Suprapubic skin (tissue), 4 donors: ENCODE measurements at regions not wholly inside any gene's neighbourhood (a gene's known extent, or its start where the extent isn't known, plus 50 kb on each side); places are given as distances from the start of the nearest gene placed in this dataset.

Experiments
- DNase-seq, 2 donors: peaks; one replicate each; pipeline ENCODE4 v3.0.0-alpha.2; 2019; ENCODE audit warnings: low spot score in 2 of 2
- H3K27ac ChIP-seq: fragments of 200-600 bp; sonication (generic); one replicate; pipeline ENCODE4 v1.5.1; 2019
- H3K27me3 ChIP-seq: fragments of 200-600 bp; sonication (generic); one replicate; pipeline ENCODE4 v1.5.1; 2019
- H3K36me3 ChIP-seq: fragments of 200-600 bp; sonication (generic); one replicate; pipeline ENCODE4 v1.5.1; 2019
- H3K4me1 ChIP-seq: fragments of 200-600 bp; sonication (generic); one replicate; pipeline ENCODE4 v1.5.1; 2019
- H3K4me3 ChIP-seq: fragments of 200-600 bp; sonication (generic); one replicate; pipeline ENCODE4 v1.5.1; 2019; ENCODE audit warnings: mild to moderate bottlenecking
- H3K9me3 ChIP-seq: fragments of 200-600 bp; sonication (generic); one replicate; pipeline ENCODE4 v1.5.1; 2019
- EP300 ChIP-seq: sonication (generic); formaldehyde crosslinking; IDR thresholded peaks from one replicate; pipeline ENCODE4 v1.6.1; 2017; ENCODE audit warnings: antibody characterized with exemption
- POLR2A ChIP-seq, 2 donors: fragments of 450-650 bp; IDR thresholded peaks; one replicate each; pipeline ENCODE4 v1.6.1; 2017; ENCODE audit warnings: antibody characterized with exemption in 2 of 2, mild to moderate bottlenecking in 2 of 2, moderate library complexity in 2 of 2
- POLR2AphosphoS5 ChIP-seq, 3 donors: sonication (generic); formaldehyde crosslinking; IDR thresholded peaks; one replicate each; pipeline ENCODE4 v1.6.1; 2017; ENCODE audit warnings: antibody characterized with exemption in 3 of 3
- WGBS: methylation state at CpG from one replicate; pipeline ENCODE4 v1.1.5; 2018; 5-methylcytosine and 5-hydroxymethylcytosine counted together
- TF ChIP-seq, protein P1 (sequence below), 2 donors: fragments of 200-600 bp in 1 of 2; fragments of 450-650 bp in 1 of 2; sonication (generic) in 1 of 2; IDR thresholded peaks; one replicate each; pipeline ENCODE4 v1.5.1; 2016 to 2019; ENCODE audit warnings: antibody characterized with exemption in 2 of 2, mild to moderate bottlenecking in 1 of 2, moderate library complexity in 1 of 2

GRCh38 chr5:143480001-143480400 is 76.5 kb upstream of the NR3C1 start:
- TF ChIP-seq POLR2A (IDR thresholded peaks at IDR 0.05) (no peak), EP300 (no peak), POLR2AphosphoS5 (IDR thresholded peaks at IDR 0.05) (no peak)
- TF ChIP-seq, protein P1, sequence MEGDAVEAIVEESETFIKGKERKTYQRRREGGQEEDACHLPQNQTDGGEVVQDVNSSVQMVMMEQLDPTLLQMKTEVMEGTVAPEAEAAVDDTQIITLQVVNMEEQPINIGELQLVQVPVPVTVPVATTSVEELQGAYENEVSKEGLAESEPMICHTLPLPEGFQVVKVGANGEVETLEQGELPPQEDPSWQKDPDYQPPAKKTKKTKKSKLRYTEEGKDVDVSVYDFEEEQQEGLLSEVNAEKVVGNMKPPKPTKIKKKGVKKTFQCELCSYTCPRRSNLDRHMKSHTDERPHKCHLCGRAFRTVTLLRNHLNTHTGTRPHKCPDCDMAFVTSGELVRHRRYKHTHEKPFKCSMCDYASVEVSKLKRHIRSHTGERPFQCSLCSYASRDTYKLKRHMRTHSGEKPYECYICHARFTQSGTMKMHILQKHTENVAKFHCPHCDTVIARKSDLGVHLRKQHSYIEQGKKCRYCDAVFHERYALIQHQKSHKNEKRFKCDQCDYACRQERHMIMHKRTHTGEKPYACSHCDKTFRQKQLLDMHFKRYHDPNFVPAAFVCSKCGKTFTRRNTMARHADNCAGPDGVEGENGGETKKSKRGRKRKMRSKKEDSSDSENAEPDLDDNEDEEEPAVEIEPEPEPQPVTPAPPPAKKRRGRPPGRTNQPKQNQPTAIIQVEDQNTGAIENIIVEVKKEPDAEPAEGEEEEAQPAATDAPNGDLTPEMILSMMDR (IDR thresholded peaks at IDR 0.05) = no peak
- Histone ChIP-seq H3K27ac (no peak overlapping the region), H3K4me3 (no peak overlapping the region), H3K4me1 (no peaks in the 10 kb centered on the region), H3K36me3 (no peaks in the 10 kb centered on the region), H3K27me3 (no peaks in the 10 kb centered on the region), H3K9me3 (no peaks in the 10 kb centered on the region)
- WGBS = 93% methylated on average over 3 of the region's 3 CpGs
- no peak for DNase-seq

- Histone ChIP-seq H3K27me3 (no peaks in the 10 kb centered on the region), H3K4me1 (no peaks in the 10 kb centered on the region), H3K9me3 (no peaks in the 10 kb centered on the region), H3K4me3 (no peak overlapping the region), H3K36me3 (no peaks in the 10 kb centered on the region), H3K27ac (no peak overlapping the region)
- DNase-seq = no peak
- WGBS = 98% methylated on average over 1 of the region's 1 CpG
- TF ChIP-seq POLR2AphosphoS5 (IDR thresholded peaks at IDR 0.05) (no peak), POLR2A (IDR thresholded peaks at IDR 0.05) (no peak), EP300 (no peak)
- TF ChIP-seq, protein P1 (IDR thresholded peaks at IDR 0.05) = no peak
Measured at GRCh38 chr5:143479394-143479793, 75.9 kb upstream of the NR3C1 start.

GRCh38 chr5:143476601-143477211 is 73.2 kb upstream of the NR3C1 start:
- no peaks in the 10 kb centered on the region for H3K4me1 ChIP-seq
- no peaks in the 10 kb centered on the region for H3K36me3 ChIP-seq
- DNase-seq = no peak
- no peaks in the 10 kb centered on the region for H3K9me3 ChIP-seq
- TF ChIP-seq POLR2AphosphoS5 (IDR thresholded peaks at IDR 0.05) (no peak), POLR2A (IDR thresholded peaks at IDR 0.05) (no peak), EP300 (no peak)
- TF ChIP-seq, protein P1 (IDR thresholded peaks at IDR 0.05) = no peak
- H3K27me3 ChIP-seq = no peaks in the 10 kb centered on the region
- no peak overlapping the region for H3K27ac ChIP-seq
- 93% methylated on average over 1 of the region's 1 CpG for WGBS
- H3K4me3 ChIP-seq = no peak overlapping the region

DNA sequence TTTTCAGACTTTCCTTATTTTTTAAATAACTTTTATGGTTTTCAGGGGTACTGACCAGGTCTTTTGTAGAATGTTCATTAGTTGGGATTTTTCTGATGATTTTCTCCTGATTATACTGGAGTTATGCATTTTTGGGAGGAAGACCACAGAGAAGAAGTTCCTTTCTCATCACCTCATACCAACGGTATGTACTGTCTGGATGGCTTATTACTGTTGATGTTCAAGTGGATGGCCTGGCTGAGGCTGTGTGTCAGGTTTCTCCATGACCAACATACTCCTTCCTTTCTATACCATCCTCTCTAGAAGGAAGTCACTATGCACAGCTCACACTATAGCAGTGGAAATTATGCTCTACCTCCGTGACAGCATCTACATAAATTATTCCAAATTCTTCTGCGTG is 71.1 kb upstream of the NR3C1 start:
- no peaks in the 10 kb centered on the region for H3K4me1 ChIP-seq
- DNase-seq = no peak
- no peaks in the 10 kb centered on the region for H3K36me3 ChIP-seq
- 62% methylated on average over 3 of the region's 3 CpGs for WGBS
- TF ChIP-seq POLR2AphosphoS5 (IDR thresholded peaks at IDR 0.05) = no peak
- no peak for TF ChIP-seq POLR2A (IDR thresholded peaks at IDR 0.05)
- TF ChIP-seq EP300 = no peak
- no peaks in the 10 kb centered on the region for H3K27me3 ChIP-seq
- H3K9me3 ChIP-seq = no peaks in the 10 kb centered on the region
- no peak overlapping the region for H3K4me3 ChIP-seq
- no peak overlapping the region for H3K27ac ChIP-seq

GRCh38 chr5:143473481-143473880 is 70.0 kb upstream of the NR3C1 start:
- no peaks in the 10 kb centered on the region for H3K4me1 ChIP-seq
- TF ChIP-seq POLR2AphosphoS5 (IDR thresholded peaks at IDR 0.05) = no peak
- TF ChIP-seq, protein P1 (IDR thresholded peaks at IDR 0.05) = no peak
- TF ChIP-seq EP300 = no peak
- no peak for TF ChIP-seq POLR2A (IDR thresholded peaks at IDR 0.05)
- H3K27me3 ChIP-seq = no peaks in the 10 kb centered on the region
- no peak for DNase-seq
- no peak overlapping the region for H3K4me3 ChIP-seq
- no peaks in the 10 kb centered on the region for H3K36me3 ChIP-seq
- H3K27ac ChIP-seq = no peak overlapping the region
- no peaks in the 10 kb centered on the region for H3K9me3 ChIP-seq
- WGBS = 75% methylated on average over 5 of the region's 5 CpGs

DNA sequence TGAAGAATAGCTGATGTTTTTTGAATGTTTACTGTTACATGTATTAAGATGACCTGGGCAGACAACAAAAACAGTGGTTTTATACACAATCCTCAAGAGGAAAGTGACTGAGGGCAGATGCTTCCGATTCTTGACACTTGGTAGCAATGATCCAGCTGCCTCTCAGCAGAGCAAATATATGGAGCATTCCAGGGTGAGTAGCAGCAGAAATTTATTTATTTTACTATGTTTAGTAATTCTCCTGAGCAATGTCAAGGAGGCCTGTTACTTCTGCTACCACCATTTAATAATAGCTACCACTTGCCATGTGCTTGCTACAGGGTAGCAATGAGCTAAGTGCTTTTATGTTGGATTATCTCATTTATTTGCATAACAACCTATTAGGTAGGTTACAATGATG is 69.1 kb upstream of the NR3C1 start:
- no peaks in the 10 kb centered on the region for H3K4me1 ChIP-seq
- TF ChIP-seq POLR2AphosphoS5 (IDR thresholded peaks at IDR 0.05) (no peak), POLR2A (IDR thresholded peaks at IDR 0.05) (no peak), EP300 (no peak)
- TF ChIP-seq, protein P1 (IDR thresholded peaks at IDR 0.05) = no peak
- H3K9me3 ChIP-seq = no peaks in the 10 kb centered on the region
- no peak overlapping the region for H3K4me3 ChIP-seq
- H3K27ac ChIP-seq = no peak overlapping the region
- no peaks in the 10 kb centered on the region for H3K36me3 ChIP-seq
- no peaks in the 10 kb centered on the region for H3K27me3 ChIP-seq
- no peak for DNase-seq
- WGBS = 90% methylated on average over 1 of the region's 1 CpG
